NCI-H2171 treated with DMSO at 0.1 percent for 48 hours (cell line): ENCODE measurements at regions not wholly inside any gene's neighbourhood (a gene's known extent, or its start where the extent isn't known, plus 50 kb on each side); places are given as distances from the start of the nearest gene placed in this dataset.

ENCODE experiments used
- DNase-seq: peaks from one replicate; lab custom pipeline; 2025; lab: John Stamatoyannopoulos, UW

GRCh38 chr13:97786510-97786909 lies 167.0 kb upstream of the IPO5 start:
- DNase-seq = no peak

- DNase-seq = no peak
Observed at GRCh38 chr13:97797553-97797952, 155.9 kb upstream of the IPO5 start.

- no peak for DNase-seq
Observed at GRCh38 chr13:97798171-97798821, 155.2 kb upstream of the IPO5 start.

- DNase-seq = no peak
Observed at GRCh38 chr13:97798836-97799235, 154.6 kb upstream of the IPO5 start.

- DNase-seq = no peak
Observed at GRCh38 chr13:97802213-97802612, 151.3 kb upstream of the IPO5 start.

GRCh38 chr13:97809576-97809975 lies 143.9 kb upstream of the IPO5 start:
- no peak for DNase-seq

- peak; percentile 37 for DNase-seq
Observed at GRCh38 chr13:97810152-97810551, 143.3 kb upstream of the IPO5 start.

GRCh38 chr13:97822377-97822776 lies 131.1 kb upstream of the IPO5 start:
- no peak for DNase-seq

- DNase-seq = no peak
Observed at GRCh38 chr13:97826421-97827012, 127.0 kb upstream of the IPO5 start.

- DNase-seq = peak; percentile 73
Observed at GRCh38 chr13:97834250-97834649, 119.2 kb upstream of the IPO5 start.

GRCh38 chr13:97843189-97843588 lies 110.3 kb upstream of the IPO5 start:
- no peak for DNase-seq

GRCh38 chr13:97844151-97844550 lies 109.3 kb upstream of the IPO5 start:
- no peak for DNase-seq

- DNase-seq = no peak
Observed at GRCh38 chr13:97848886-97849285, 104.6 kb upstream of the IPO5 start.

- peak; percentile 25 for DNase-seq
Observed at GRCh38 chr13:97849305-97849704, 104.2 kb upstream of the IPO5 start.

GRCh38 chr13:97851269-97851668 lies 102.2 kb upstream of the IPO5 start:
- DNase-seq = no peak

- no peak for DNase-seq
Observed at GRCh38 chr13:97852181-97852874, 101.1 kb upstream of the IPO5 start.

- no peak for DNase-seq
Observed at GRCh38 chr13:97853550-97853949, 99.9 kb upstream of the IPO5 start.

- DNase-seq = peak; percentile 81
Observed at GRCh38 chr13:97855570-97856303, 97.7 kb upstream of the IPO5 start.

- no peak for DNase-seq
Observed at GRCh38 chr13:97856304-97856675, 97.2 kb upstream of the IPO5 start.

- no peak for DNase-seq
Observed at GRCh38 chr13:97858161-97858560, 95.3 kb upstream of the IPO5 start.

- no peak for DNase-seq
Observed at GRCh38 chr13:97866346-97866745, 87.1 kb upstream of the IPO5 start.

GRCh38 chr13:97866751-97867150 lies 86.7 kb upstream of the IPO5 start:
- no peak for DNase-seq

- DNase-seq = no peak
Observed at GRCh38 chr13:97873398-97873797, 80.1 kb upstream of the IPO5 start.
